ENCODE measurements at regions not wholly inside any gene's neighbourhood (a gene's known extent, or its start where the extent isn't known, plus 50 kb on each side); places are given as distances from the start of the nearest gene placed in this dataset.

DNA sequence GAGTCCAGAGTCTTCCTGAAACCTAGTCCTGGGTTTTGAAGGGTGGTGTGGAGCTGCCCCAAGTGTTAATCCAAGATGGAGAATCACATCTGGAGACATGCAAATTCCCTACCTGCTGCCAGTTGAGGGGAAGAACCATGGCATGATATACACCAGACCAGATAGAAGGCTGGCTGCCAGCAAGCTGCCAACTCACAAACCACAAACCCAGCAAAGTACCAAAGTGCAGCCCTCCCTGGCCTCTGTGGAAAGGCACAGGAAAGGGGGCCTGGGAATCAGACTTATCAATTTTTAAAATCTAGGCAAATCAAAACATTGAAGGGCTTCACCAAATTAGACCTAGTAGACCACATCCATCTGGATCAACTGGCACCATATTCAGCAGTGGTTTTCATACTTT is 157.0 kb downstream of the TMEM26 start:
- H3K27ac Mint-ChIP-seq, result no peak overlapping the region

DNA sequence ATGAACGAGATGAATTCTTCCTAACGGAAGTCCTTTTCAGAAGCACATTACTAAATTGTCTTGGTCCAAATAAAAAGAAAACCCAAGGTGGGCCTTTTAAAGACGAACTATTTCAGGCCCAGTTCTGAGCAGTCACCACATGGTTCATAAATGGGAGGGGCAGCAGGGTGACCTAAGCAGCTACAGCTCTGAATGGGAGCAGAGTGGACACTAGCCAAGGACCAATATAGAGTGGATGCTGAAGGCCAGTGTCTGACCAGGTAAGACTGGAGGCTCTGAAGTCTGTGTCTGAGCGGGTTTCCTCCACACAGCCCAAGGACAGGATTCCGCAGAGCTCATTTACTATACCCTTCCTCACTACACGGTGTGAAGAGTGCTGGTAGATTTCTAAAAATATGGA is 159.1 kb downstream of the TMEM26 start:
- Histone ChIP-seq H3K27ac (ENCODE audit: low read depth in 1 of 2, low read length in 2 of 2) (no peak overlapping the region), H3K4me3 (replicated peaks in 1 of 3; ENCODE audit: low read depth in 2 of 3, low read length in 3 of 3) (no peak overlapping the region), H2AFZ (ENCODE audit: insufficient read depth, low read depth, low read length, poor library complexity, severe bottlenecking) (no peak overlapping the region), H3K36me3 (replicated peaks in 1 of 2; ENCODE audit: control insufficient read depth in 1 of 2, insufficient read depth in 2 of 2, low read length in 2 of 2) (no peaks in the 10 kb centered on the region), H4K20me1 (ENCODE audit: insufficient read depth, low read length) (no peaks in the 10 kb centered on the region), H3K9ac (ENCODE audit: insufficient read depth, low read length, poor library complexity, severe bottlenecking) (no peak overlapping the region), H3K79me2 (ENCODE audit: insufficient read depth, low read length) (no peaks in the 10 kb centered on the region), H3K9me3 (replicated peaks in 1 of 2; ENCODE audit: control insufficient read depth in 1 of 2, insufficient read depth in 1 of 2, low read length in 2 of 2) (peaks cover 0 to 5% of the 10 kb centered on the region in 2 donors), H3K27me3 (ENCODE audit: control insufficient read depth in 2 of 2, insufficient read depth in 2 of 2, low read length in 2 of 2) (no peaks in the 10 kb centered on the region), H3K4me1 (ENCODE audit: control insufficient read depth in 1 of 2, insufficient read depth in 2 of 2, low read length in 2 of 2) (no peaks in the 10 kb centered on the region), H3K4me2 (replicated peaks; ENCODE audit: extremely low read depth, low read length, poor library complexity, severe bottlenecking) (no peak overlapping the region)
- WGBS (ENCODE audit: insufficient coverage), result 95% methylated on average over 3 of the region's 6 CpGs
- Mint-ChIP-seq H3K4me1 (no peaks in the 10 kb centered on the region), H3K4me3 (no peak overlapping the region), H3K27ac (no peak overlapping the region), H3K9me3 (peaks cover 6 to 16% (median 13%) of the 10 kb centered on the region in 7 donors), H3K36me3 (no peaks in the 10 kb centered on the region), H3K27me3 (ENCODE audit: low read depth in 3 of 3) (peaks cover 0 to 4% (median 2%) of the 10 kb centered on the region in 3 donors)
- TF ChIP-seq, protein P1, sequence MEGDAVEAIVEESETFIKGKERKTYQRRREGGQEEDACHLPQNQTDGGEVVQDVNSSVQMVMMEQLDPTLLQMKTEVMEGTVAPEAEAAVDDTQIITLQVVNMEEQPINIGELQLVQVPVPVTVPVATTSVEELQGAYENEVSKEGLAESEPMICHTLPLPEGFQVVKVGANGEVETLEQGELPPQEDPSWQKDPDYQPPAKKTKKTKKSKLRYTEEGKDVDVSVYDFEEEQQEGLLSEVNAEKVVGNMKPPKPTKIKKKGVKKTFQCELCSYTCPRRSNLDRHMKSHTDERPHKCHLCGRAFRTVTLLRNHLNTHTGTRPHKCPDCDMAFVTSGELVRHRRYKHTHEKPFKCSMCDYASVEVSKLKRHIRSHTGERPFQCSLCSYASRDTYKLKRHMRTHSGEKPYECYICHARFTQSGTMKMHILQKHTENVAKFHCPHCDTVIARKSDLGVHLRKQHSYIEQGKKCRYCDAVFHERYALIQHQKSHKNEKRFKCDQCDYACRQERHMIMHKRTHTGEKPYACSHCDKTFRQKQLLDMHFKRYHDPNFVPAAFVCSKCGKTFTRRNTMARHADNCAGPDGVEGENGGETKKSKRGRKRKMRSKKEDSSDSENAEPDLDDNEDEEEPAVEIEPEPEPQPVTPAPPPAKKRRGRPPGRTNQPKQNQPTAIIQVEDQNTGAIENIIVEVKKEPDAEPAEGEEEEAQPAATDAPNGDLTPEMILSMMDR (IDR thresholded peaks at IDR 0.05), result no peak
- DNase-seq, result no peak
- intact Hi-C loops (cut with micrococcal nuclease), result no loop called here

More for the DNA sequence above, 157.0 kb downstream of the TMEM26 start:
- Histone ChIP-seq H3K4me3 (replicated peaks in 1 of 3; ENCODE audit: low read depth in 2 of 3, low read length in 3 of 3) (no peak overlapping the region), H3K4me2 (replicated peaks; ENCODE audit: extremely low read depth, low read length, poor library complexity, severe bottlenecking) (no peak overlapping the region), H3K27ac (ENCODE audit: low read depth in 1 of 2, low read length in 2 of 2) (no peak overlapping the region), H4K20me1 (ENCODE audit: insufficient read depth, low read length) (no peaks in the 10 kb centered on the region), H2AFZ (ENCODE audit: insufficient read depth, low read depth, low read length, poor library complexity, severe bottlenecking) (no peak overlapping the region), H3K36me3 (replicated peaks in 1 of 2; ENCODE audit: control insufficient read depth in 1 of 2, insufficient read depth in 2 of 2, low read length in 2 of 2) (no peaks in the 10 kb centered on the region), H3K9ac (ENCODE audit: insufficient read depth, low read length, poor library complexity, severe bottlenecking) (no peak overlapping the region), H3K79me2 (ENCODE audit: insufficient read depth, low read length) (no peaks in the 10 kb centered on the region), H3K9me3 (replicated peaks in 1 of 2; ENCODE audit: control insufficient read depth in 1 of 2, insufficient read depth in 1 of 2, low read length in 2 of 2) (peaks cover 0 to 5% of the 10 kb centered on the region in 2 donors), H3K4me1 (ENCODE audit: control insufficient read depth in 1 of 2, insufficient read depth in 2 of 2, low read length in 2 of 2) (no peaks in the 10 kb centered on the region), H3K27me3 (ENCODE audit: control insufficient read depth in 2 of 2, insufficient read depth in 2 of 2, low read length in 2 of 2) (no peaks in the 10 kb centered on the region)
- Mint-ChIP-seq H3K4me1 (no peaks in the 10 kb centered on the region), H3K4me3 (no peak overlapping the region), H3K9me3 (peaks cover 6 to 13% (median 10%) of the 10 kb centered on the region in 7 donors), H3K36me3 (no peaks in the 10 kb centered on the region), H3K27me3 (ENCODE audit: low read depth in 3 of 3) (peaks cover 0 to 2% (median 1%) of the 10 kb centered on the region in 3 donors)
- DNase-seq, result no peak
- TF ChIP-seq, protein P1 (IDR thresholded peaks at IDR 0.05), result no peak
- intact Hi-C loops (cut with micrococcal nuclease), result no loop called here

Data from CD14-positive monocyte (primary cell).